ENCODE measurements at regions not wholly inside any gene's neighbourhood (a gene's known extent, or its start where the extent isn't known, plus 50 kb on each side); places are given as distances from the start of the nearest gene placed in this dataset.

DNA sequence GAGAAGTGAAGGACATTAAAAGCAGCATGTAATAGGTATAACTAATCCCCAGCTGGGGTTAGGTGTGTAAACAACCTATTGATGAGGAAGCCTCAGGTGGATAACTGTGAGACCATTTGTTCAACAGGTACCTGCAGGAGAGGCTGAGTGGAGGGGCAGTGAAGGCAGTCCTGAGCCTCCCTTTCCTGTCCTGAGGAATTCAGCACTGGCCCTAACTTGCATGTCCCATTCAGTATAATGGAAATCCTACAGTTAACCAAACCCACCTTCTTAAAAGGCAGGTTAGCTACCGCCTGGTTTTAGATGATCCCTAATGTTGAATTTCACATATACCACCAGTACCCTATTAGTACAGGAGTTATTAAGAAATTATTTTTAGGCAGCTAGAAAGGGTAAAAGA is 225.9 kb upstream of the GOT2 start:
- no peak for TF ChIP-seq POLR2A (IDR thresholded peaks at IDR 0.05)
- no peak for TF ChIP-seq POLR2AphosphoS5 (IDR thresholded peaks at IDR 0.05)
